HEK293 (cell line): ENCODE measurements at regions not wholly inside any gene's neighbourhood (a gene's known extent, or its start where the extent isn't known, plus 50 kb on each side); places are given as distances from the start of the nearest gene placed in this dataset.

Experiments
- HOXC10 ChIP-seq: sonication (generic); formaldehyde crosslinking; IDR thresholded peaks from 2 replicates; pipeline ENCODE4 v1.8.1; 2023; ENCODE audit warnings: mild to moderate bottlenecking, missing genetic modification reagents
- HOXD13 ChIP-seq: sonication (generic); formaldehyde crosslinking; IDR thresholded peaks from 2 replicates; pipeline ENCODE4 v1.8.0; 2022; ENCODE audit warnings: missing genetic modification reagents, borderline replicate concordance
- ZFP3 ChIP-seq: fragments of 450-650 bp; formaldehyde crosslinking; IDR thresholded peaks from 2 replicates; pipeline ENCODE4 v1.5.1; 2016; ENCODE audit warnings: low read depth, missing biosample characterization, missing genetic modification characterization
- ZNF184 ChIP-seq: fragments of 450-650 bp; IDR thresholded peaks from 2 replicates; pipeline ENCODE4 v1.5.1; 2018; ENCODE audit warnings: missing biosample characterization, mild to moderate bottlenecking, missing genetic modification characterization
- ZNF621 ChIP-seq: fragments of 450-650 bp; formaldehyde crosslinking; IDR thresholded peaks from 2 replicates; pipeline ENCODE4 v1.5.1; 2017; ENCODE audit warnings: missing biosample characterization, missing genetic modification characterization
- ZNF658 ChIP-seq: fragments of 450-650 bp; formaldehyde crosslinking; IDR thresholded peaks from 2 replicates; pipeline ENCODE4; 2016; ENCODE audit warnings: missing biosample characterization, missing genetic modification characterization
- ZNF660 ChIP-seq: fragments of 450-650 bp; IDR thresholded peaks from 2 replicates; pipeline ENCODE4 v1.5.1; 2018; ENCODE audit warnings: missing biosample characterization, mild to moderate bottlenecking, missing genetic modification characterization
- TF ChIP-seq, protein P1 (sequence below): fragments of 450-650 bp; formaldehyde crosslinking; IDR thresholded peaks from 2 replicates; pipeline ENCODE4 v1.5.1; 2016; ENCODE audit warnings: missing biosample characterization, missing genetic modification characterization, borderline replicate concordance
- TF ChIP-seq, protein P2 (sequence below): fragments of 450-650 bp; formaldehyde crosslinking; IDR thresholded peaks from 2 replicates; pipeline ENCODE4 v1.5.1; 2016; ENCODE audit warnings: missing biosample characterization, missing genetic modification characterization
- TF ChIP-seq, protein P3 (sequence below): fragments of 450-650 bp; formaldehyde crosslinking; IDR thresholded peaks from 2 replicates; pipeline ENCODE4 v1.5.1; 2016; ENCODE audit warnings: missing biosample characterization, missing genetic modification characterization
- TF ChIP-seq, protein P4 (sequence below): fragments of 450-650 bp; formaldehyde crosslinking; IDR thresholded peaks from 2 replicates; pipeline ENCODE4 v1.5.1; 2016; ENCODE audit warnings: missing biosample characterization, missing genetic modification characterization
- TF ChIP-seq, protein P5 (sequence below): fragments of 450-650 bp; formaldehyde crosslinking; IDR thresholded peaks from 2 replicates; pipeline ENCODE4 v1.5.1; 2016; ENCODE audit warnings: missing biosample characterization, missing genetic modification characterization
- TF ChIP-seq, protein P6 (sequence below): IDR thresholded peaks from 2 replicates; pipeline ENCODE4 v1.6.1; 2011; ENCODE audit warnings: mild to moderate bottlenecking, low read depth, low read length, borderline replicate concordance
- TF ChIP-seq, protein P7 (sequence below): fragments of 450-650 bp; formaldehyde crosslinking; IDR thresholded peaks from 2 replicates; pipeline ENCODE4 v1.5.1; 2016; ENCODE audit warnings: missing biosample characterization, missing genetic modification characterization

DNA sequence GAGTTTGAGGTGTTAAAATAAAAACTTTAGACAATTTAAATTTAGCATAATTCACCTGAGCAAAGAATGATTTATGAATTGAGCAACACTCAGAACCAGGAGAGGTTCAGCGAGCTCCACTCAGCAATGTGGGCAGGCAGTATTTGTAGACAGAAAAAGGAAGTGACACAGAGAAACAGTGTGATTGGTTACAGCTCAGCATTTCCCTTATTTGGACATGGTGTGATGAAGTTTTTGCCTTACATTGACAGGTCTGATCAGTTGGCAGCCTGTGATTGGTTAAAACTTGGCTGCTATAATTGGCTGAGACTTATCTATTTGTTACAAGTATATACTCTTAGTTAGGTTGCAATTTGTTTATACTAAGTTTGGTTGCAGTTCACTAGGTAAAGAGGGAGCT is 621.2 kb upstream of the PRMT6 start:
- no peak for TF ChIP-seq ZFP3 (tag by site-specific recombination)
- TF ChIP-seq, protein P1, sequence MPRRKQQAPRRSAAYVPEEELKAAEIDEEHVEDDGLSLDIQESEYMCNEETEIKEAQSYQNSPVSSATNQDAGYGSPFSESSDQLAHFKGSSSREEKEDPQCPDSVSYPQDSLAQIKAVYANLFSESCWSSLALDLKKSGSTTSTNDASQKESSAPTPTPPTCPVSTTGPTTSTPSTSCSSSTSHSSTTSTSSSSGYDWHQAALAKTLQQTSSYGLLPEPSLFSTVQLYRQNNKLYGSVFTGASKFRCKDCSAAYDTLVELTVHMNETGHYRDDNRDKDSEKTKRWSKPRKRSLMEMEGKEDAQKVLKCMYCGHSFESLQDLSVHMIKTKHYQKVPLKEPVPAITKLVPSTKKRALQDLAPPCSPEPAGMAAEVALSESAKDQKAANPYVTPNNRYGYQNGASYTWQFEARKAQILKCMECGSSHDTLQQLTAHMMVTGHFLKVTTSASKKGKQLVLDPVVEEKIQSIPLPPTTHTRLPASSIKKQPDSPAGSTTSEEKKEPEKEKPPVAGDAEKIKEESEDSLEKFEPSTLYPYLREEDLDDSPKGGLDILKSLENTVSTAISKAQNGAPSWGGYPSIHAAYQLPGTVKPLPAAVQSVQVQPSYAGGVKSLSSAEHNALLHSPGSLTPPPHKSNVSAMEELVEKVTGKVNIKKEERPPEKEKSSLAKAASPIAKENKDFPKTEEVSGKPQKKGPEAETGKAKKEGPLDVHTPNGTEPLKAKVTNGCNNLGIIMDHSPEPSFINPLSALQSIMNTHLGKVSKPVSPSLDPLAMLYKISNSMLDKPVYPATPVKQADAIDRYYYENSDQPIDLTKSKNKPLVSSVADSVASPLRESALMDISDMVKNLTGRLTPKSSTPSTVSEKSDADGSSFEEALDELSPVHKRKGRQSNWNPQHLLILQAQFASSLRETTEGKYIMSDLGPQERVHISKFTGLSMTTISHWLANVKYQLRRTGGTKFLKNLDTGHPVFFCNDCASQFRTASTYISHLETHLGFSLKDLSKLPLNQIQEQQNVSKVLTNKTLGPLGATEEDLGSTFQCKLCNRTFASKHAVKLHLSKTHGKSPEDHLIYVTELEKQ, result no peak
- TF ChIP-seq, protein P2, sequence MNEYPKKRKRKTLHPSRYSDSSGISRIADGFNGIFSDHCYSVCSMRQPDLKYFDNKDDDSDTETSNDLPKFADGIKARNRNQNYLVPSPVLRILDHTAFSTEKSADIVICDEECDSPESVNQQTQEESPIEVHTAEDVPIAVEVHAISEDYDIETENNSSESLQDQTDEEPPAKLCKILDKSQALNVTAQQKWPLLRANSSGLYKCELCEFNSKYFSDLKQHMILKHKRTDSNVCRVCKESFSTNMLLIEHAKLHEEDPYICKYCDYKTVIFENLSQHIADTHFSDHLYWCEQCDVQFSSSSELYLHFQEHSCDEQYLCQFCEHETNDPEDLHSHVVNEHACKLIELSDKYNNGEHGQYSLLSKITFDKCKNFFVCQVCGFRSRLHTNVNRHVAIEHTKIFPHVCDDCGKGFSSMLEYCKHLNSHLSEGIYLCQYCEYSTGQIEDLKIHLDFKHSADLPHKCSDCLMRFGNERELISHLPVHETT (tag by site-specific recombination), result no peak
- TF ChIP-seq, protein P3, sequence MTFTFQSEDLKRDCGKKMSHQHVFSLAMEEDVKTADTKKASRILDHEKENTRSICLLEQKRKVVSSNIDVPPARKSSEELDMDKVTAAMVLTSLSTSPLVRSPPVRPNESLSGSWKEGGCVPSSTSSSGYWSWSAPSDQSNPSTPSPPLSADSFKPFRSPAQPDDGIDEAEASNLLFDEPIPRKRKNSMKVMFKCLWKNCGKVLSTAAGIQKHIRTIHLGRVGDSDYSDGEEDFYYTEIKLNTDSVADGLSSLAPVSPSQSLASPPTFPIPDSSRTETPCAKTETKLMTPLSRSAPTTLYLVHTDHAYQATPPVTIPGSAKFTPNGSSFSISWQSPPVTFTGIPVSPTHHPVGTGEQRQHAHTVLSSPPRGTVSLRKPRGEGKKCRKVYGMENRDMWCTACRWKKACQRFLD, result no peak
- no peak for TF ChIP-seq ZNF621
- TF ChIP-seq ZNF184 (tag by site-specific recombination), result no peak
- no peak for TF ChIP-seq HOXD13 (CRISPR knock-in tag)
- TF ChIP-seq, protein P4, sequence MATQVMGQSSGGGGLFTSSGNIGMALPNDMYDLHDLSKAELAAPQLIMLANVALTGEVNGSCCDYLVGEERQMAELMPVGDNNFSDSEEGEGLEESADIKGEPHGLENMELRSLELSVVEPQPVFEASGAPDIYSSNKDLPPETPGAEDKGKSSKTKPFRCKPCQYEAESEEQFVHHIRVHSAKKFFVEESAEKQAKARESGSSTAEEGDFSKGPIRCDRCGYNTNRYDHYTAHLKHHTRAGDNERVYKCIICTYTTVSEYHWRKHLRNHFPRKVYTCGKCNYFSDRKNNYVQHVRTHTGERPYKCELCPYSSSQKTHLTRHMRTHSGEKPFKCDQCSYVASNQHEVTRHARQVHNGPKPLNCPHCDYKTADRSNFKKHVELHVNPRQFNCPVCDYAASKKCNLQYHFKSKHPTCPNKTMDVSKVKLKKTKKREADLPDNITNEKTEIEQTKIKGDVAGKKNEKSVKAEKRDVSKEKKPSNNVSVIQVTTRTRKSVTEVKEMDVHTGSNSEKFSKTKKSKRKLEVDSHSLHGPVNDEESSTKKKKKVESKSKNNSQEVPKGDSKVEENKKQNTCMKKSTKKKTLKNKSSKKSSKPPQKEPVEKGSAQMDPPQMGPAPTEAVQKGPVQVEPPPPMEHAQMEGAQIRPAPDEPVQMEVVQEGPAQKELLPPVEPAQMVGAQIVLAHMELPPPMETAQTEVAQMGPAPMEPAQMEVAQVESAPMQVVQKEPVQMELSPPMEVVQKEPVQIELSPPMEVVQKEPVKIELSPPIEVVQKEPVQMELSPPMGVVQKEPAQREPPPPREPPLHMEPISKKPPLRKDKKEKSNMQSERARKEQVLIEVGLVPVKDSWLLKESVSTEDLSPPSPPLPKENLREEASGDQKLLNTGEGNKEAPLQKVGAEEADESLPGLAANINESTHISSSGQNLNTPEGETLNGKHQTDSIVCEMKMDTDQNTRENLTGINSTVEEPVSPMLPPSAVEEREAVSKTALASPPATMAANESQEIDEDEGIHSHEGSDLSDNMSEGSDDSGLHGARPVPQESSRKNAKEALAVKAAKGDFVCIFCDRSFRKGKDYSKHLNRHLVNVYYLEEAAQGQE, result no peak
- TF ChIP-seq, protein P5, sequence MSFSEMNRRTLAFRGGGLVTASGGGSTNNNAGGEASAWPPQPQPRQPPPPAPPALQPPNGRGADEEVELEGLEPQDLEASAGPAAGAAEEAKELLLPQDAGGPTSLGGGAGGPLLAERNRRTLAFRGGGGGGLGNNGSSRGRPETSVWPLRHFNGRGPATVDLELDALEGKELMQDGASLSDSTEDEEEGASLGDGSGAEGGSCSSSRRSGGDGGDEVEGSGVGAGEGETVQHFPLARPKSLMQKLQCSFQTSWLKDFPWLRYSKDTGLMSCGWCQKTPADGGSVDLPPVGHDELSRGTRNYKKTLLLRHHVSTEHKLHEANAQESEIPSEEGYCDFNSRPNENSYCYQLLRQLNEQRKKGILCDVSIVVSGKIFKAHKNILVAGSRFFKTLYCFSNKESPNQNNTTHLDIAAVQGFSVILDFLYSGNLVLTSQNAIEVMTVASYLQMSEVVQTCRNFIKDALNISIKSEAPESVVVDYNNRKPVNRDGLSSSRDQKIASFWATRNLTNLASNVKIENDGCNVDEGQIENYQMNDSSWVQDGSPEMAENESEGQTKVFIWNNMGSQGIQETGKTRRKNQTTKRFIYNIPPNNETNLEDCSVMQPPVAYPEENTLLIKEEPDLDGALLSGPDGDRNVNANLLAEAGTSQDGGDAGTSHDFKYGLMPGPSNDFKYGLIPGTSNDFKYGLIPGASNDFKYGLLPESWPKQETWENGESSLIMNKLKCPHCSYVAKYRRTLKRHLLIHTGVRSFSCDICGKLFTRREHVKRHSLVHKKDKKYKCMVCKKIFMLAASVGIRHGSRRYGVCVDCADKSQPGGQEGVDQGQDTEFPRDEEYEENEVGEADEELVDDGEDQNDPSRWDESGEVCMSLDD (tag by site-specific recombination), result no peak
- no peak for TF ChIP-seq ZNF660 (tag by site-specific recombination)
- no peak for TF ChIP-seq HOXC10
- TF ChIP-seq, protein P6, sequence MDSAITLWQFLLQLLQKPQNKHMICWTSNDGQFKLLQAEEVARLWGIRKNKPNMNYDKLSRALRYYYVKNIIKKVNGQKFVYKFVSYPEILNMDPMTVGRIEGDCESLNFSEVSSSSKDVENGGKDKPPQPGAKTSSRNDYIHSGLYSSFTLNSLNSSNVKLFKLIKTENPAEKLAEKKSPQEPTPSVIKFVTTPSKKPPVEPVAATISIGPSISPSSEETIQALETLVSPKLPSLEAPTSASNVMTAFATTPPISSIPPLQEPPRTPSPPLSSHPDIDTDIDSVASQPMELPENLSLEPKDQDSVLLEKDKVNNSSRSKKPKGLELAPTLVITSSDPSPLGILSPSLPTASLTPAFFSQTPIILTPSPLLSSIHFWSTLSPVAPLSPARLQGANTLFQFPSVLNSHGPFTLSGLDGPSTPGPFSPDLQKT, result no peak
- no peak for TF ChIP-seq ZNF658 (tag by site-specific recombination)
- TF ChIP-seq, protein P7, sequence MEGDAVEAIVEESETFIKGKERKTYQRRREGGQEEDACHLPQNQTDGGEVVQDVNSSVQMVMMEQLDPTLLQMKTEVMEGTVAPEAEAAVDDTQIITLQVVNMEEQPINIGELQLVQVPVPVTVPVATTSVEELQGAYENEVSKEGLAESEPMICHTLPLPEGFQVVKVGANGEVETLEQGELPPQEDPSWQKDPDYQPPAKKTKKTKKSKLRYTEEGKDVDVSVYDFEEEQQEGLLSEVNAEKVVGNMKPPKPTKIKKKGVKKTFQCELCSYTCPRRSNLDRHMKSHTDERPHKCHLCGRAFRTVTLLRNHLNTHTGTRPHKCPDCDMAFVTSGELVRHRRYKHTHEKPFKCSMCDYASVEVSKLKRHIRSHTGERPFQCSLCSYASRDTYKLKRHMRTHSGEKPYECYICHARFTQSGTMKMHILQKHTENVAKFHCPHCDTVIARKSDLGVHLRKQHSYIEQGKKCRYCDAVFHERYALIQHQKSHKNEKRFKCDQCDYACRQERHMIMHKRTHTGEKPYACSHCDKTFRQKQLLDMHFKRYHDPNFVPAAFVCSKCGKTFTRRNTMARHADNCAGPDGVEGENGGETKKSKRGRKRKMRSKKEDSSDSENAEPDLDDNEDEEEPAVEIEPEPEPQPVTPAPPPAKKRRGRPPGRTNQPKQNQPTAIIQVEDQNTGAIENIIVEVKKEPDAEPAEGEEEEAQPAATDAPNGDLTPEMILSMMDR, result no peak
